ENCODE measurements at regions not wholly inside any gene's neighbourhood (a gene's known extent, or its start where the extent isn't known, plus 50 kb on each side); places are given as distances from the start of the nearest gene placed in this dataset.

DNA sequence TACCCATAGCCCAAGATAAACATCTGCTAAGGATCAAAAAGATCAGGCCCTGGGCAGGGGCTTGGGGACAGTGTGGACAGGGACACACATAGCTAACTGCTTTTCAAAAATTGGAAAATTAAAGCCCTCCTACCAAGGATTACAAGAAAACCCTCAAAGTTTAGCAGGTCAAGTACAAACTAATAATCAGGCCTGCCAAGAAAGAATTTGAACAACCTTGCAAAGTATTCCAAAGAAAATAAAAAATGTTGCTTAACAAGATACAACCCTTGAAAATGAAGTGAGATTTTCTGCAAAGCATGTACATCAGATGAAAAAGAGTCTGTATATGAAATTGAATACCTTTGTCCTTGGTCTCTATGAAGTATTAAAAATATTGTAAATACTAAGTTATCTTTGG, 67.3 kb downstream of the KLF12 start:
- no peak for TF ChIP-seq TAF1 (IDR thresholded peaks at IDR 0.05; ENCODE audit: borderline replicate concordance, insufficient read depth, low read length)
- TF ChIP-seq, protein P1, sequence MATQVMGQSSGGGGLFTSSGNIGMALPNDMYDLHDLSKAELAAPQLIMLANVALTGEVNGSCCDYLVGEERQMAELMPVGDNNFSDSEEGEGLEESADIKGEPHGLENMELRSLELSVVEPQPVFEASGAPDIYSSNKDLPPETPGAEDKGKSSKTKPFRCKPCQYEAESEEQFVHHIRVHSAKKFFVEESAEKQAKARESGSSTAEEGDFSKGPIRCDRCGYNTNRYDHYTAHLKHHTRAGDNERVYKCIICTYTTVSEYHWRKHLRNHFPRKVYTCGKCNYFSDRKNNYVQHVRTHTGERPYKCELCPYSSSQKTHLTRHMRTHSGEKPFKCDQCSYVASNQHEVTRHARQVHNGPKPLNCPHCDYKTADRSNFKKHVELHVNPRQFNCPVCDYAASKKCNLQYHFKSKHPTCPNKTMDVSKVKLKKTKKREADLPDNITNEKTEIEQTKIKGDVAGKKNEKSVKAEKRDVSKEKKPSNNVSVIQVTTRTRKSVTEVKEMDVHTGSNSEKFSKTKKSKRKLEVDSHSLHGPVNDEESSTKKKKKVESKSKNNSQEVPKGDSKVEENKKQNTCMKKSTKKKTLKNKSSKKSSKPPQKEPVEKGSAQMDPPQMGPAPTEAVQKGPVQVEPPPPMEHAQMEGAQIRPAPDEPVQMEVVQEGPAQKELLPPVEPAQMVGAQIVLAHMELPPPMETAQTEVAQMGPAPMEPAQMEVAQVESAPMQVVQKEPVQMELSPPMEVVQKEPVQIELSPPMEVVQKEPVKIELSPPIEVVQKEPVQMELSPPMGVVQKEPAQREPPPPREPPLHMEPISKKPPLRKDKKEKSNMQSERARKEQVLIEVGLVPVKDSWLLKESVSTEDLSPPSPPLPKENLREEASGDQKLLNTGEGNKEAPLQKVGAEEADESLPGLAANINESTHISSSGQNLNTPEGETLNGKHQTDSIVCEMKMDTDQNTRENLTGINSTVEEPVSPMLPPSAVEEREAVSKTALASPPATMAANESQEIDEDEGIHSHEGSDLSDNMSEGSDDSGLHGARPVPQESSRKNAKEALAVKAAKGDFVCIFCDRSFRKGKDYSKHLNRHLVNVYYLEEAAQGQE (IDR thresholded peaks at IDR 0.05; ENCODE audit: insufficient read depth in 1 of 2, low read depth in 2 of 2, low read length in 2 of 2): no peak
- no peak for TF ChIP-seq SIN3A (IDR thresholded peaks at IDR 0.05; ENCODE audit: borderline replicate concordance, insufficient read depth, low read length)
- no peak for TF ChIP-seq POLR2AphosphoS5 (IDR thresholded peaks at IDR 0.05; ENCODE audit: low read depth, low read length)
- TF ChIP-seq FOXP2 (optimal IDR thresholded peaks at IDR 0.05; ENCODE audit: borderline replicate concordance, extremely low read depth, extremely low read length, insufficient read depth): no peak

All from PFSK-1 (cell line).